Activated CD4-positive, alpha-beta T cell treated with anti-CD3 and anti-CD28 coated beads, Interleukin-2, amount 50 U/mL, for 16 hours (primary cell): ENCODE measurements at regions not wholly inside any gene's neighbourhood (a gene's known extent, or its start where the extent isn't known, plus 50 kb on each side); places are given as distances from the start of the nearest gene placed in this dataset.
"Not testable (repeated sequence)": the region's sequence is repeated elsewhere in the genome, so short reads cannot be mapped to it uniquely, and the experiment has no call there.

ENCODE experiments used
- DNase-seq: peaks from one replicate; pipeline ENCODE4 v3.0.0-alpha.2; 2020

- DNase-seq, result no peak
These were observed 842.5 kb downstream of the REEP3 start for GRCh38 chr10:64363687-64364086.

DNA sequence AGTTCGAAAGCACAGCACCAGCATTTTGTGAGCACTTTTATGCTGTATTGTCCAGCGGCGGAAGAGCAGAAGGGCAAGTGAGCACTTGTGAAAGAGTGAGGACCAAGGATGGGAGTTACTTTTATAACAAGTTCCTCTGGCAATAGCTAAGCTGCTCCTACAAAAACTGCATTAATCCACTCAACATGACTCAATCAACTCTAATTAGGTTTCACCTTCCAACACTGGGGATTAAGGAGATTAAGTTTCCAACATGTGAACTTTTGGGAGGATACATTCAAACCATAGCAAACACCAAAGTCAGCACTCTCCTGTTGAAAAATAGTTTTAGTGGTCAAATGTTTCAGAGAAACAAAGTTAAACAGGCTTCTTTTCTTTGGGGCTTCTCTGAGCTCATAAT, 844.5 kb downstream of the REEP3 start:
- DNase-seq, result no peak

- no peak for DNase-seq
These were observed 847.1 kb downstream of the REEP3 start for GRCh38 chr10:64368298-64368697.

- no peak for DNase-seq
These were observed 848.9 kb downstream of the REEP3 start for GRCh38 chr10:64369885-64370773.

GRCh38 chr10:64374346-64374745, 853.1 kb downstream of the REEP3 start:
- no peak for DNase-seq

DNA sequence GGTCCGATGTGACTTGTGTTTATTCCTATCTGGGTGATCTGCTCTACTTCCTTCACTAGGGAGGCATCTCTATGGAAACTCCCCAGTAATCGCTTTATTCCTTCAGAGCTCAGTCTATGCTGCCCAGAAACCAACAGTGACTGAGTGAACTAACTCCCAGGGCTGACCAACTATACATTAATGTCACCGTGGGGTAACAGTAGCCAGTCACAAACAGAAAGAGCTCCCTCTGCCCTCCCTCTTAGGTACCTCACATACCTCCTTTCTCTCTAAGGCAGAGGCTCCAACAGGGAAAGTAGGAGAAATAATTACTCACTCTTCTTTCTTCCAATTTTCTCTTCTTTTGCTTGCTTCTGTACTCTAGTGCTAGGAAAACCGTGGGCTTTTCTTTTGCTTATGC, 855.0 kb downstream of the REEP3 start:
- no peak for DNase-seq

GRCh38 chr10:64379898-64380297, 858.7 kb downstream of the REEP3 start:
- no peak for DNase-seq

DNA sequence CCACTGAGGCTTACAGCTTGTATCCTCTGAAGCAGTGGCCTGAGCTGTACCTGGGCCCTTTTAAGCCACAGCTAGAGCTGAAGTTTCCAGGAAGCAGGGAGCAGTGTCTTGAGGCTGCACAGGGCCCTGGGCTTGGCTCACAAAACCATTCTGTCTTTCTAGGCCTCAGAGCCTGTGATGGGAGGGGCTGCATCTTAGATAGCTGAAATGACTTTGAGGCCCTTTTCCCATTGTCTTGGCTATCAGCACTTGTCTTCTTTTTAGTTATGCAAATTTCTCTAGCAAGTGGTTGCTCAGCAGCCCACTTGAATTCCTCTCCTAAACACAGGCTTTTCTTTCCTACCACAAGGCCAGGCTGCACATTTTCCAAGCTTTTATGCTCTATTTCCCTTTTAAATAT, 864.2 kb downstream of the REEP3 start:
- DNase-seq, result no peak

GRCh38 chr10:64394744-64395143, 873.5 kb downstream of the REEP3 start:
- DNase-seq, result no peak

DNA sequence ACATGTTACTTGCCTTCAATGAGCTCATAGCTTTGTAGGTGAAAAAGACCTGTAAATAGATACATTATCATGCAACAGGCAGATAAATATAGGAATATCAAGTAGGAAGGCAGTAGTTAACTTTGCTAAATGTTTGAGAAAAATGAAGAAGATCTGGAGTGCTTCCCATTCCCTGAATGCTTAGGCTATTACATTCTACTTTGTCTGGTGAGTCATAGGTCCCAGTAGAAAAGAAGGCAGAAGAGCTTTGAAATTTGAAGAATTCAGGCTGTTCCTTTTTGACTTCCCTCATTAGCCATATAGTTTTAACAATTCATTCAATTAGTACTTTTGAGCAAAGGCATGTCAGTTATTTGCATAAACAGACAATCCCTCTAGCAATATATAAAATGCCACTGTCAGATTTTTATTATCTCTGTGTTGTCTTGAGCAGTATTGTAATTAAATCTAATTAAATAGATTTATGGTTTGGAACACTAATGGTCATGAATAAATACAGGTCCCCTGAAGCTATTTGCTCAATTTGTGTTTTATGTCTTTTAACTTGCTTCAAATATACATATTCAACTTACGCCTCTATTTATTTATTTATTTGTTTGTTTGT, 875.0 kb downstream of the REEP3 start:
- DNase-seq, result no peak

- DNase-seq, result no peak
These were observed 875.9 kb downstream of the REEP3 start for GRCh38 chr10:64397125-64397524.

DNA sequence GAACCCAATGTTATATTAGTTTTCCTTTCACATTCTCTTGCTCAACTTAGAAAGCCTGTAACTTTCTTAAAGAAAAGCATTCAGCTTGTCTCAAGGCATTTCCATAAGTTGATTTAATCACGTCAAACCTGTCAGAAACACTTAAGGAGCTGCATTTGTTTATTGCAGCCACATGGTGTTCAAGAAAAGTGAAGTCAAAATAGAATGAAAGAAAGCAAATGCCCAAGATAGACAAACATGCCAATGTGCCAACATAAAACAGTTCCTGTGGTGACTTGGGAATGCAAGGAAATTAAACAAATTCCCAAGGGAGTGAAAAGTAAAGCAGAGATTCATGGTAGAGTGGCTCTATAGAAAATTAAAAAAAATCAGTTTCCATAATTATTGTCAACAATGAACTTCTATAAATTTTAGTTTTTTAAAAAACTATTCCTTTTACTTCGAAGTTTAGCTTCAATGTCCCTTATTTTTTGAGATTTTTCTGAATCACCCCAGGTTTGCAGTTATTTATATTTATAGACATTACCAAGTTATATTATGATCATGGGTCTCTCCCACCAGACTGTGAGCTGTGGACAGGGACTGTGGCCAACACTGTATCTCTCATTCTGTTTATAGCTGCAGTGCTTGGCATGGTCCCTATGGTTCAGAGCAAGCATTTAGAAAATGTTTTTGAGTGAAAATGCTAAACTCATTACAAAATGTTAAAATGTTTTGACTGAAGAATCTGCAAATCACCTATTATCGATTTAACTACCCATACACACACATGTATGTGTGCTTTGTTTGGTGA, 887.4 kb downstream of the REEP3 start:
- no peak for DNase-seq

- DNase-seq, result no peak
These were observed 888.1 kb downstream of the REEP3 start for GRCh38 chr10:64409349-64409748.

DNA sequence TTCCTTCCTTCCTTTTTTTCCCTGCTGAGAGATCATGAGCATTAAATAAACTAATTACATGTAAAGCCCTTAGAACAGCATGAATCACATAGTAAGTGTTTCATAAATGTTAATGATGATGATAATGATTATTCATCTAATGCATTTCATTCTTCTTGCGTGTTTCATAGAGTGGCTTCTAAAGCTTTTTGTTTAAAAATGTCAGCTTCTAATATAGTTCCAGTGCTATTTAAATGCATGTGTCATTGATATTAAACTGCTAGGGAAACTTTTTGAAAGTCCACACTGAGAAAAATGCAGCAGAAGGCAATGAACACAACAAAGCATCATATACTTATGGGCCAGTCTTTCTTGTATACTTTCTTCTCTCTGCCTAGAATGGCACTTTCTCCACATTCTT, 894.8 kb downstream of the REEP3 start:
- no peak for DNase-seq

GRCh38 chr10:64419461-64419860, 898.3 kb downstream of the REEP3 start:
- no peak for DNase-seq

GRCh38 chr10:64426745-64427144, 905.5 kb downstream of the REEP3 start:
- no peak for DNase-seq

GRCh38 chr10:64430690-64431323, 909.6 kb downstream of the REEP3 start:
- DNase-seq, result peak; percentile 1

DNA sequence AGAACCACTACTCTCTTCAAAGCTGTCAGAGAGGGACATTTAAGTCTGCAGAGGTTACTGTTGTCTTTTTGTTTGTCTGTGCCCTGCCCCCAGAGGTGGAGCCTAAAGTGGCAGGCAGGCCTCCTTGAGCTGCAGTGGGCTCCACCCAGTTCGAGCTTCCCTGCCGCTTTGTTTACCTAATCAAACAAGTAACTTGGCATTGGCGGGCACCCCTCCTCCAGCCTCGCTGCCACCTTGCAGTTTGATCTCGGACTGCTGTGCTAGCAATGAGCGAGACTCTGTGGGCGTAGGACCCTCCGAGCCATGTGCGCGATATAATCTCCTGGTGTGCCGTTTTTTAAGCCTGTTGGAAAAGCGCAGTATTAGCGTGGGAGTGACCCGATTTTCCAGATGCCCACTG, 920.7 kb downstream of the REEP3 start:
- not testable (repeated sequence) for DNase-seq

- DNase-seq, result no peak
These were observed 923.0 kb downstream of the REEP3 start for GRCh38 chr10:64444163-64444562.

GRCh38 chr10:64444564-64444963, 923.4 kb downstream of the REEP3 start:
- no peak for DNase-seq

- no peak for DNase-seq
These were observed 928.4 kb downstream of the REEP3 start for GRCh38 chr10:64449603-64450002.

- no peak for DNase-seq
These were observed 929.1 kb downstream of the REEP3 start for GRCh38 chr10:64450312-64450711.

- no peak for DNase-seq
These were observed 933.8 kb downstream of the REEP3 start for GRCh38 chr10:64454962-64455361.
